ENCODE measurements at regions not wholly inside any gene's neighbourhood (a gene's known extent, or its start where the extent isn't known, plus 50 kb on each side); places are given as distances from the start of the nearest gene placed in this dataset.

- no peak for TF ChIP-seq CTCF (IDR thresholded peaks at IDR 0.05)
- no peak for TF ChIP-seq POLR2A (IDR thresholded peaks at IDR 0.05)
- no peak for TF ChIP-seq EP300 (IDR thresholded peaks at IDR 0.05)
Observed at GRCh38 chr2:16248571-16249105, 308.3 kb downstream of the MYCN start.

All from sigmoid colon (tissue), 4 donors.